H1 (cell line): ENCODE measurements at regions not wholly inside any gene's neighbourhood (a gene's known extent, or its start where the extent isn't known, plus 50 kb on each side); places are given as distances from the start of the nearest gene placed in this dataset.

Source experiments
- CTCF ChIA-PET: fragments of 300-600 bp; sonication (Branson Sonifier 250); formaldehyde crosslinking; loops from one replicate; lab custom pipeline; 2021; ENCODE audit not compliant: partially characterized antibody; lab: Charles Lee
- POLR2A ChIA-PET: fragments of 300-600 bp; sonication (Branson Sonifier 250); formaldehyde crosslinking; loops from one replicate; lab custom pipeline; 2021; ENCODE audit warnings: inconsistent platforms; ENCODE audit not compliant: partially characterized antibody; lab: Charles Lee
- DNase-seq, 2 experiments: peaks; one replicate each; pipeline versions ENCODE4 v3.0.0 to v3.0.0-alpha.2; 2010 to 2022; ENCODE audit warnings: low spot score in 2 of 2, low read depth in 1 of 2, mixed read lengths in 1 of 2
- FAIRE-seq: peaks from 2 replicates; lab custom pipeline; 2011; peaks lifted over from hg19 to GRCh38; lab: Jason Lieb, UNC
- H2AFZ ChIP-seq: 2 replicates; pipeline ENCODE4 v1.8.1; 2012; ENCODE audit warnings: low read length, inconsistent platforms
- H2AK5ac ChIP-seq: 2 replicates; pipeline ENCODE4 v1.6.1; 2013; ENCODE audit warnings: low read depth, low read length
- H2BK120ac ChIP-seq: replicated peaks from 2 replicates; pipeline ENCODE3; 2013; ENCODE audit warnings: low read depth, low read length, inconsistent platforms
- H2BK12ac ChIP-seq: 2 replicates; pipeline ENCODE4 v1.6.1; 2013; ENCODE audit warnings: low read depth, low read length
- H2BK15ac ChIP-seq: 2 replicates; pipeline ENCODE4 v1.6.1; 2013; ENCODE audit warnings: low read length
- H2BK20ac ChIP-seq: 2 replicates; pipeline ENCODE4 v1.6.1; 2013; ENCODE audit warnings: low read length
- H2BK5ac ChIP-seq: 2 replicates; pipeline ENCODE4 v1.6.1; 2013; ENCODE audit warnings: low read depth, low read length
- H3K14ac ChIP-seq: 2 replicates; pipeline ENCODE4 v1.6.1; 2013; ENCODE audit warnings: inconsistent platforms; ENCODE audit not compliant: insufficient read length
- H3K18ac ChIP-seq: 2 replicates; pipeline ENCODE4 v1.6.1; 2013; ENCODE audit warnings: low read length; ENCODE audit errors: extremely low read depth
- H3K23ac ChIP-seq: 2 replicates; pipeline ENCODE4 v1.6.1; 2013; ENCODE audit warnings: inconsistent platforms; ENCODE audit not compliant: insufficient read length
- H3K23me2 ChIP-seq: 2 replicates; pipeline ENCODE4 v1.6.1; 2013; ENCODE audit warnings: low read depth, low read length
- H3K27ac ChIP-seq: 2 replicates; pipeline ENCODE4 v1.6.1; 2011; ENCODE audit warnings: low read depth, low read length, inconsistent platforms
- H3K27me3 ChIP-seq, 4 experiments: replicated peaks in 1 of 4; 1 replicate in 1 of 4; 2 replicates in 3 of 4; pipeline versions ENCODE4 v1.6.1 to v1.8.1; 2011 to 2013; ENCODE audit warnings: low read length in 3 of 4, mild to moderate bottlenecking in 3 of 4, inconsistent platforms in 2 of 4, mixed read lengths in 2 of 4, moderate library complexity in 1 of 4; ENCODE audit not compliant: control insufficient read depth in 3 of 4, insufficient read depth in 3 of 4; ENCODE audit errors: extremely low read depth in 1 of 4
- H3K36me3 ChIP-seq, 4 experiments: 2 replicates each; pipeline versions ENCODE4 v1.6.1 to v1.8.1; 2011 to 2013; ENCODE audit warnings: mild to moderate bottlenecking in 4 of 4, low read length in 3 of 4, moderate library complexity in 2 of 4, control low read depth in 1 of 4, inconsistent platforms in 1 of 4; ENCODE audit not compliant: insufficient read depth in 4 of 4, control insufficient read depth in 2 of 4
- H3K4ac ChIP-seq: replicated peaks from 2 replicates; pipeline ENCODE3; 2013; ENCODE audit warnings: low read length, low read depth, mixed read lengths, inconsistent platforms; ENCODE audit not compliant: insufficient read length
- H3K4me1 ChIP-seq, 4 experiments: replicated peaks in 1 of 4; 1 replicate in 1 of 4; 2 replicates in 3 of 4; pipeline versions ENCODE4 v1.6.1 to v1.8.1; 2011 to 2013; ENCODE audit warnings: low read length in 3 of 4, inconsistent platforms in 2 of 4, mixed read lengths in 1 of 4; ENCODE audit not compliant: insufficient read depth in 4 of 4, control insufficient read depth in 3 of 4
- H3K4me2 ChIP-seq, 2 experiments: 2 replicates each; pipeline versions ENCODE4 v1.6.1 to v1.8.1; 2011 to 2013; ENCODE audit warnings: low read depth in 2 of 2, low read length in 2 of 2, control low read depth in 1 of 2, inconsistent platforms in 1 of 2, mild to moderate bottlenecking in 1 of 2; ENCODE audit not compliant: insufficient read depth in 1 of 2
- H3K4me3 ChIP-seq, 4 experiments: fragments of 200-600, 300-600 bp in 1 of 4; sonication (generic), shearing (Covaris generic), sonication (Bioruptor Twin) in 1 of 4; 2 replicates each; pipeline versions ENCODE4 v1.5.1 to v1.8.1; 2011 to 2016; ENCODE audit warnings: low read length in 4 of 4, low read depth in 3 of 4, control low read depth in 2 of 4, inconsistent platforms in 2 of 4, mild to moderate bottlenecking in 2 of 4, mixed read lengths in 1 of 4, moderate library complexity in 1 of 4; ENCODE audit not compliant: insufficient read depth in 2 of 4; ENCODE audit errors: extremely low read depth in 1 of 4
- H3K56ac ChIP-seq: replicated peaks from 2 replicates; pipeline ENCODE3; 2013; ENCODE audit warnings: low read depth, mild to moderate bottlenecking, mixed read lengths, low read length, inconsistent platforms; ENCODE audit not compliant: insufficient read length
- H3K79me1 ChIP-seq: 2 replicates; pipeline ENCODE4 v1.6.1; 2013; ENCODE audit warnings: low read depth, low read length, control low read depth
- H3K79me2 ChIP-seq, 2 experiments: 2 replicates each; pipeline versions ENCODE4 v1.6.1 to v1.8.1; 2012 to 2013; ENCODE audit warnings: low read length in 2 of 2, mild to moderate bottlenecking in 2 of 2, inconsistent platforms in 1 of 2; ENCODE audit not compliant: insufficient read depth in 2 of 2, control insufficient read depth in 1 of 2
- H3K9ac ChIP-seq, 4 experiments: replicated peaks in 1 of 4; 1 replicate in 1 of 4; 2 replicates in 3 of 4; pipeline versions ENCODE4 v1.6.1 to v1.8.1; 2011 to 2013; ENCODE audit warnings: low read depth in 3 of 4, low read length in 3 of 4, control low read depth in 2 of 4, mild to moderate bottlenecking in 2 of 4, moderate library complexity in 2 of 4, inconsistent platforms in 1 of 4; ENCODE audit errors: extremely low read depth in 1 of 4
- H3K9me3 ChIP-seq, 2 experiments: 2 replicates each; pipeline versions ENCODE4 v1.6.1 to v1.8.1; 2012 to 2013; ENCODE audit warnings: mild to moderate bottlenecking in 2 of 2, moderate library complexity in 2 of 2, control low read depth in 1 of 2, inconsistent platforms in 1 of 2, low read depth in 1 of 2, low read length in 1 of 2, mixed read lengths in 1 of 2; ENCODE audit not compliant: insufficient read depth in 2 of 2
- H4K20me1 ChIP-seq, 2 experiments: replicated peaks in 1 of 2; 2 replicates each; pipeline versions ENCODE3 to v1.8.1; 2011 to 2013; ENCODE audit warnings: inconsistent platforms in 2 of 2, low read length in 2 of 2, mild to moderate bottlenecking in 1 of 2; ENCODE audit not compliant: insufficient read depth in 2 of 2, control insufficient read depth in 1 of 2
- H4K5ac ChIP-seq: 2 replicates; pipeline ENCODE4 v1.6.1; 2013; ENCODE audit warnings: low read length, low read depth, mixed read lengths, inconsistent platforms; ENCODE audit not compliant: insufficient read length
- H4K8ac ChIP-seq: 2 replicates; pipeline ENCODE4 v1.8.0; 2013; ENCODE audit warnings: mild to moderate bottlenecking, moderate library complexity, low read length, inconsistent platforms; ENCODE audit not compliant: insufficient read depth; ENCODE audit errors: extremely low read depth
- H4K91ac ChIP-seq: replicated peaks from 2 replicates; pipeline ENCODE3; 2013; ENCODE audit warnings: low read length, mixed read lengths, inconsistent platforms; ENCODE audit not compliant: insufficient read length
- CEBPB ChIP-seq: IDR thresholded peaks from 2 replicates; pipeline ENCODE4 v1.6.1; 2012; ENCODE audit warnings: low read depth, low read length
- CHD2 ChIP-seq: IDR thresholded peaks from 2 replicates; pipeline ENCODE4 v1.6.1; 2012; ENCODE audit warnings: low read length, improper control_type of control experiment
- HDAC6 ChIP-seq: IDR thresholded peaks from one replicate; pipeline ENCODE4 v1.7.1; 2012; ENCODE audit warnings: low read depth, mild to moderate bottlenecking, inconsistent platforms, low read length, moderate library complexity
- JUN ChIP-seq: IDR thresholded peaks from 2 replicates; pipeline ENCODE4 v1.6.1; 2011; ENCODE audit warnings: low read depth, mild to moderate bottlenecking, improper control_type of control experiment, low read length
- KDM4A ChIP-seq: IDR thresholded peaks from one replicate; pipeline ENCODE4 v1.7.1; 2012; ENCODE audit warnings: low read depth, mild to moderate bottlenecking, moderate library complexity, low read length, inconsistent platforms; ENCODE audit not compliant: severe bottlenecking
- TAF7 ChIP-seq: optimal IDR thresholded peaks from 2 replicates; pipeline ENCODE3; 2011; ENCODE audit warnings: low read depth, mild to moderate bottlenecking, inconsistent platforms, low read length, moderate library complexity, borderline replicate concordance
- TBP ChIP-seq: IDR thresholded peaks from 2 replicates; pipeline ENCODE4 v1.6.1; 2011; ENCODE audit warnings: low read depth, low read length, improper control_type of control experiment
- USF2 ChIP-seq: IDR thresholded peaks from 2 replicates; pipeline ENCODE4 v1.6.1; 2011; ENCODE audit warnings: low read length, improper control_type of control experiment
- WGBS, 2 experiments: shearing (Covaris generic) in 1 of 2; methylation state at CpG; one replicate each; pipeline versions ENCODE4 v1.1.6 to v1.1.7; 2013 to 2015; ENCODE audit warnings: low lambda C conversion rate in 2 of 2, mixed read lengths in 2 of 2, inconsistent platforms in 1 of 2, low coverage in 1 of 2, missing lambda C conversion rate in 1 of 2; ENCODE audit not compliant: insufficient replicate concordance in 2 of 2, insufficient coverage in 1 of 2, insufficient read length in 1 of 2; ENCODE audit errors: extremely low coverage in 1 of 2, missing lambda C conversion rate in 1 of 2; 5-methylcytosine and 5-hydroxymethylcytosine counted together

GRCh38 chr22:49637255-49637760 is 190.4 kb downstream of the BRD1 start:
- Histone ChIP-seq H2BK5ac (peak overlapping the region; percentile 16; the same call in 1 of the 2 replicates), H3K27ac (no peak overlapping the region), H2AFZ (no peak overlapping the region), H2BK20ac (no peak overlapping the region), H3K79me2 (no peaks in the 10 kb centered on the region), H4K5ac (no peak overlapping the region), H2BK15ac (no peak overlapping the region), H3K23me2 (peaks cover under 1% of the 10 kb centered on the region; the same call in 1 of the 2 replicates), H4K91ac (no peak overlapping the region), H3K9me3 (no peaks in the 10 kb centered on the region), H3K56ac (no peak overlapping the region), H3K18ac (no peak overlapping the region), H3K4me1 (peaks cover 0 to 4% (median 3%) of the 10 kb centered on the region in 4 experiments; a peak in 3 of 7 replicates), H3K14ac (no peak overlapping the region), H3K36me3 (no peaks in the 10 kb centered on the region; a peak in 1 of 8 replicates), H2AK5ac (no peak overlapping the region), H3K27me3 (peaks cover 0 to 1% (median 0%) of the 10 kb centered on the region in 4 experiments; a peak in 1 of 7 replicates), H2BK120ac (no peak overlapping the region), H3K79me1 (no peaks in the 10 kb centered on the region; the same call in 1 of the 2 replicates), H3K23ac (no peak overlapping the region), H3K4me2 (no peak overlapping the region), H2BK12ac (no peak overlapping the region), H4K20me1 (peaks cover 0 to 1% of the 10 kb centered on the region in 2 experiments), H3K4me3 (no peak overlapping the region), H3K9ac (no peak overlapping the region), H3K4ac (no peak overlapping the region), H4K8ac (peak overlapping the region; percentile 35; the same call in 1 of the 2 replicates)
- no peak for DNase-seq
- no peak for FAIRE-seq
- CTCF ChIA-PET, result interaction anchor here (0.9 to 2.0 kb wide), 7 partner anchors 9 to 332 kb away, joined by 3 to 8 read pairs (median 3); no protein-coding TSS in a partner anchor
- POLR2A ChIA-PET, result no interaction called here
- TF ChIP-seq USF2 (no peak), JUN (no peak), KDM4A (no peak), TBP (no peak), CEBPB (no peak), TAF7 (no peak), HDAC6 (no peak), CHD2 (no peak)
- 95% methylated on average over 17 of the region's 28 CpGs; no CpG with 5 or more reads in 1 of the 2 experiments for WGBS, 2 experiments
